SJSA1 (cell line): ENCODE measurements at regions not wholly inside any gene's neighbourhood (a gene's known extent, or its start where the extent isn't known, plus 50 kb on each side); places are given as distances from the start of the nearest gene placed in this dataset.

ENCODE experiments used
- DNase-seq, 2 experiments: peaks; one replicate each; pipeline ENCODE4 v3.0.0-alpha.2; 2015 to 2020; ENCODE audit warnings: low spot score in 2 of 2, low read depth in 1 of 2
- H3K27ac ChIP-seq: fragments of 250-450 bp; sonication (Bioruptor Pico); 2 replicates; pipeline ENCODE4 v1.5.1; 2020; ENCODE audit warnings: mild to moderate bottlenecking, moderate library complexity
- H3K27me3 ChIP-seq: fragments of 250-450 bp; sonication (Bioruptor Pico); replicated peaks from 2 replicates; pipeline ENCODE4 v1.5.1; 2020; ENCODE audit warnings: mild to moderate bottlenecking, moderate library complexity
- H3K36me3 ChIP-seq: fragments of 250-450 bp; sonication (Bioruptor Pico); 2 replicates; pipeline ENCODE4 v1.5.1; 2020; ENCODE audit warnings: mild to moderate bottlenecking
- H3K4me1 ChIP-seq: fragments of 250-450 bp; sonication (Bioruptor Pico); replicated peaks from 2 replicates; pipeline ENCODE4 v1.6.1; 2021; ENCODE audit warnings: mild to moderate bottlenecking
- H3K4me3 ChIP-seq: fragments of 250-450 bp; sonication (Bioruptor Pico); 2 replicates; pipeline ENCODE4 v1.5.1; 2020; ENCODE audit warnings: mild to moderate bottlenecking
- H3K9me3 ChIP-seq: fragments of 250-450 bp; sonication (Bioruptor Pico); replicated peaks from 2 replicates; pipeline ENCODE4 v1.5.1; 2020; ENCODE audit warnings: mild to moderate bottlenecking

DNA sequence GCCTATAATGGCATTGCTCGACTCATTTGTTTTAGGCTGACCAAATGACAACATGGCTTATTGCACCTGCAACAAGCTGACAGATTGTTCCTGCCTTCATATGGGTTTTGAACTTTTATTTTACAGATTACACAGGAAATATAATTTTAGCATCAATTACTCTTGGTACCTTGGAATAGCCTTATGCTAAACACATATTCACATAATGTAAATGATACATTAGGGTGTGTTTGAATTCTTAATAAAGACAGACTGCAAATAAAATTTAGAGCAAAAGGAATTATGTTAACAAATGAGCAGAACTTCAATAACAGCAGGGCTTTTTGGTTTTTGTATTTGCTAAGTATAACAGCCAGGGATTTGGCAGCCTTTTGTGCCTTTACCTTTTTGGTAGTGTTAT, 51.9 kb upstream of the TMC3 start:
- no peak for DNase-seq
- Histone ChIP-seq H3K4me3 (no peak overlapping the region), H3K4me1 (no peaks in the 10 kb centered on the region), H3K36me3 (no peaks in the 10 kb centered on the region), H3K9me3 (no peaks in the 10 kb centered on the region), H3K27ac (no peak overlapping the region), H3K27me3 (no peaks in the 10 kb centered on the region)
